CD8-positive, alpha-beta memory T cell (primary cell): ENCODE measurements at regions not wholly inside any gene's neighbourhood (a gene's known extent, or its start where the extent isn't known, plus 50 kb on each side); places are given as distances from the start of the nearest gene placed in this dataset.

Experiments
- CTCF ChIA-PET: fragments of 350-600 bp; sonication (Branson Sonifier 250); formaldehyde crosslinking; loops from one replicate; lab custom pipeline; 2021; ENCODE audit warnings: antibody characterized with exemption; lab: Charles Lee
- POLR2A ChIA-PET: fragments of 350-600 bp; sonication (Branson Sonifier 250); formaldehyde crosslinking; loops from one replicate; lab custom pipeline; 2021; ENCODE audit warnings: antibody characterized with exemption; lab: Charles Lee
- DNase-seq, 5 donors: peaks; one replicate each; pipeline versions ENCODE4 v3.0.0 to v3.0.0-alpha.2; 2020 to 2022; ENCODE audit warnings: mixed read lengths in 1 of 5
- H3K27ac ChIP-seq: one replicate; pipeline ENCODE4 v1.7.0; 2013; ENCODE audit warnings: low read depth, mild to moderate bottlenecking, low read length, moderate library complexity
- H3K27me3 ChIP-seq: 2 replicates; pipeline ENCODE4 v1.7.0; 2013; ENCODE audit warnings: low read length, mild to moderate bottlenecking; ENCODE audit not compliant: insufficient read depth, poor library complexity, severe bottlenecking
- H3K36me3 ChIP-seq: 2 replicates; pipeline ENCODE4 v1.7.0; 2013; ENCODE audit warnings: mild to moderate bottlenecking, low read length, moderate library complexity; ENCODE audit not compliant: insufficient read depth
- H3K4me1 ChIP-seq: 2 replicates; pipeline ENCODE4 v1.7.0; 2013; ENCODE audit warnings: mild to moderate bottlenecking, low read length, moderate library complexity; ENCODE audit not compliant: insufficient read depth
- H3K4me3 ChIP-seq: 2 replicates; pipeline ENCODE4 v1.7.0; 2013; ENCODE audit warnings: mild to moderate bottlenecking, low read length
- H3K9me3 ChIP-seq: 2 replicates; pipeline ENCODE4 v1.7.0; 2013; ENCODE audit warnings: mild to moderate bottlenecking, low read length
- H3K27ac Mint-ChIP-seq, 8 donors: one replicate each; pipeline ENCODE4 v1.8.0; 2020 to 2021; ENCODE audit warnings: mixed read lengths in 8 of 8, mild to moderate bottlenecking in 6 of 8, inconsistent platforms in 3 of 8, moderate library complexity in 3 of 8
- H3K27me3 Mint-ChIP-seq, 2 donors: one replicate each; pipeline ENCODE4 v1.8.0; 2020 to 2021; ENCODE audit warnings: mixed read lengths in 2 of 2, mild to moderate bottlenecking in 1 of 2, moderate library complexity in 1 of 2
- H3K36me3 Mint-ChIP-seq, 3 donors: one replicate each; pipeline ENCODE4 v1.8.0; 2020 to 2021; ENCODE audit warnings: mixed read lengths in 3 of 3, inconsistent platforms in 1 of 3, mild to moderate bottlenecking in 1 of 3
- H3K4me1 Mint-ChIP-seq, 3 donors: one replicate each; pipeline ENCODE4 v1.8.0; 2020 to 2021; ENCODE audit warnings: mixed read lengths in 3 of 3, inconsistent platforms in 1 of 3, mild to moderate bottlenecking in 1 of 3
- H3K4me3 Mint-ChIP-seq, 7 donors: one replicate each; pipeline ENCODE4 v1.8.0; 2020 to 2021; ENCODE audit warnings: mixed read lengths in 7 of 7, mild to moderate bottlenecking in 6 of 7, moderate library complexity in 4 of 7, inconsistent platforms in 2 of 7
- H3K9me3 Mint-ChIP-seq, 5 donors: one replicate each; pipeline ENCODE4 v1.8.0; 2020 to 2022; ENCODE audit warnings: mixed read lengths in 5 of 5, mild to moderate bottlenecking in 3 of 5, moderate library complexity in 2 of 5, inconsistent platforms in 1 of 5

DNA sequence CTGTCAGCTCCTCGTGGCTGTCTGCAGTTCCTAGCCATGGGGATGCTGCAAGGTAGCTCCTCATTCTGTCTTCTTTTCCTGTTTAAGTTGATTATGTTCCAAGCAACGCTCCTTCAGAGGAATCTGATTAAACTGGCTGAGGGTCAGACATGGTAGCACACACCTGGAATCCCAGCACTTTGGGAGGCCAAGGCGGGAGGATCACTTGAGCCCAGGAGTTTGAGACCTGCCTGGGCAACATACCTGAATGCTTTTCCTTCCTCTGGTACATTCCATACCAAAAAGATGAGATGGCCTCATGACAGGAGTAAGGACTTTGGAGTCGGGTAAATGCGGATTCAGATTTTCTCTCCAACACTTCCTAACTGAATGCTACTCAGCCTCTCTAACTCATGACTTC is 246.8 kb upstream of the JARID2 start:
- H3K9me3 ChIP-seq = no peaks in the 10 kb centered on the region
- no peaks in the 10 kb centered on the region for H3K27me3 Mint-ChIP-seq
- H3K4me1 Mint-ChIP-seq = no peaks in the 10 kb centered on the region
- no peak overlapping the region for H3K27ac ChIP-seq
- ChIA-PET POLR2A (no interaction called here), CTCF (interaction anchor here (1.2 kb wide), 1 partner anchor 762 kb away, joined by 3 read pairs; no protein-coding TSS in a partner anchor)
- no peaks in the 10 kb centered on the region for H3K36me3 ChIP-seq
- H3K4me1 ChIP-seq = no peaks in the 10 kb centered on the region
- H3K4me3 ChIP-seq = no peak overlapping the region
- DNase-seq = no peak
- H3K36me3 Mint-ChIP-seq = no peaks in the 10 kb centered on the region
- H3K27ac Mint-ChIP-seq = peak overlapping the region in 1 of 8 donors; percentile 91
- H3K27me3 ChIP-seq = no peaks in the 10 kb centered on the region
- H3K9me3 Mint-ChIP-seq = no peaks in the 10 kb centered on the region
- no peak overlapping the region for H3K4me3 Mint-ChIP-seq

DNA sequence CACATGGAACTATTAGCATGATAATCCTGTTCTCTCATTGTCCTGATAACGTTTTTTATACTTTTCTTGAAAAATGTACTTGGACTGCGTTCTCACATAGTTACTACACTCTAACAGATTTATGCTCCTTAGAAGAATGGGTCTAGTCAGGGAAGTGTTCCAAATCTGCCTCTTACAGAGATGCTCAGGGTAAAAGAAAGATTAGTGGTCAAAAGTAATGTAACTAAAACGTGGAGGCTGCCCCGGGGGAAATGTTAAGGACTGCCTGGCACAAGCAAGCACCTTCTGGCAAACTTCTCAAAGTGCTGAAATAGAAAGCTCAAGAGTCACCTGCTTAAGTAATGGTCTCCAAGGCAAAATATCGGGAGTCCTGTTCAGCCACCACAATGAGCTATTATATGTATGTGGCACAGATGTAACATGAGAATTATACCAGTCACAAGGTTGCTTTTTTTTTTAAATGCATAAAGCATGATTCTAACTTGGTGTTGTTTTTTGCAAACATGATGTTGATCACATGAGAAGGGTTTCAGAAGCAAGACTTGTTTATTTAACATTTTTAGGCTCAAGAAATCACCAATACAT is 244.5 kb upstream of the JARID2 start:
- no peaks in the 10 kb centered on the region for H3K36me3 Mint-ChIP-seq
- ChIA-PET CTCF (no interaction called here), POLR2A (no interaction called here)
- H3K9me3 ChIP-seq = no peaks in the 10 kb centered on the region
- H3K27ac ChIP-seq = no peak overlapping the region
- no peak for DNase-seq
- H3K27ac Mint-ChIP-seq = peak overlapping the region in 1 of 8 donors; percentile 9
- H3K36me3 ChIP-seq = no peaks in the 10 kb centered on the region
- no peaks in the 10 kb centered on the region for H3K4me1 ChIP-seq
- no peaks in the 10 kb centered on the region for H3K9me3 Mint-ChIP-seq
- no peaks in the 10 kb centered on the region for H3K4me1 Mint-ChIP-seq
- H3K4me3 ChIP-seq = no peak overlapping the region
- H3K4me3 Mint-ChIP-seq = no peak overlapping the region
- H3K27me3 Mint-ChIP-seq = no peaks in the 10 kb centered on the region
- H3K27me3 ChIP-seq = no peaks in the 10 kb centered on the region

DNA sequence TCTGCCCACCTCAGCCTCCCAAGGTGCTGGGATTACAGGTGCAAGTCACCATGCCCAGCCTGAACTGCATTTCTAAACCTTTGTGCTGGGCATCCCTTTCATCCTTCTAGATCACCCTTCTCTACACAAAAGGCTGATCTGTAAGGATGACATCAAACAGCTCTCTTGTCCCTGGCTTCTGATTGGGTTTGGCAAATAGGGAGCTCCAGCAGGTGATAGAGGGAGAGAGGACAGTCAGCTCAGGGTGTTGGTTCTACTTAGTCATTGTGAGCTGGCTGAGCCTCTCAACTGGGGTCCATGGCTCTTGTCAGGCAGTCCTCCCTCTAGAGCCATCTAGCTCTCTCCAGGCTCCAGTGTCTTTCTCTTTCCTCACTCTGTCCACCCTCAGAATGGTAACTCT is 237.6 kb upstream of the JARID2 start:
- H3K9me3 Mint-ChIP-seq = no peaks in the 10 kb centered on the region
- H3K4me1 Mint-ChIP-seq = no peaks in the 10 kb centered on the region
- no peak overlapping the region for H3K4me3 ChIP-seq
- H3K36me3 ChIP-seq = no peaks in the 10 kb centered on the region
- no peaks in the 10 kb centered on the region for H3K27me3 Mint-ChIP-seq
- no peak overlapping the region for H3K4me3 Mint-ChIP-seq
- POLR2A ChIA-PET = no interaction called here
- H3K4me1 ChIP-seq = no peaks in the 10 kb centered on the region
- no peaks in the 10 kb centered on the region for H3K27me3 ChIP-seq
- H3K36me3 Mint-ChIP-seq = no peaks in the 10 kb centered on the region
- DNase-seq = no peak
- H3K27ac Mint-ChIP-seq = no peak overlapping the region
- no peaks in the 10 kb centered on the region for H3K9me3 ChIP-seq
- no peak overlapping the region for H3K27ac ChIP-seq
- CTCF ChIA-PET = no interaction called here

DNA sequence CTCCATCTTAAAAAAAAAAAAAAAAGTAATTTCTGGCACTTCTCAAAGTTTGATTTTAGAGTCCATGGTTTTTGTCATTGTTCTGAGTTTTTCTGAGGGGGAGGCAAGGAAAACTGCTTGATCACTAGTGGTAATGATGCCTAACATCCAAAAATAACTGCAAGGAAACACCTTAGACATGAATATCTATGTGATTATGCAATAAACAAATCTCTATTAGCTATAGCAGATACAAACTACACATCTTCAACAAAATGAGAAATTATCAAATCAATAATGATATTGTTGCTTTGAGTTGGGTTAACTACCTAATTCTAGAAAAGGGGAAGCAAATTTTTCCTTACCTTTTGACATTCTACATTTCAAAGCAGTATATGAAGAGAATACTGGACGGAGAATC is 230.9 kb upstream of the JARID2 start:
- Histone ChIP-seq H3K4me3 (no peak overlapping the region), H3K27ac (no peak overlapping the region), H3K4me1 (no peaks in the 10 kb centered on the region), H3K27me3 (no peaks in the 10 kb centered on the region), H3K9me3 (no peaks in the 10 kb centered on the region), H3K36me3 (no peaks in the 10 kb centered on the region)
- ChIA-PET POLR2A (no interaction called here), CTCF (no interaction called here)
- peaks cover 0 to 5% of the 10 kb centered on the region in 2 donors for H3K27me3 Mint-ChIP-seq
- peaks cover 0 to 5% (median 0%) of the 10 kb centered on the region in 3 donors for H3K4me1 Mint-ChIP-seq
- H3K36me3 Mint-ChIP-seq = no peaks in the 10 kb centered on the region
- H3K9me3 Mint-ChIP-seq = no peaks in the 10 kb centered on the region
- DNase-seq = no peak
- H3K4me3 Mint-ChIP-seq = no peak overlapping the region
- no peak overlapping the region for H3K27ac Mint-ChIP-seq

DNA sequence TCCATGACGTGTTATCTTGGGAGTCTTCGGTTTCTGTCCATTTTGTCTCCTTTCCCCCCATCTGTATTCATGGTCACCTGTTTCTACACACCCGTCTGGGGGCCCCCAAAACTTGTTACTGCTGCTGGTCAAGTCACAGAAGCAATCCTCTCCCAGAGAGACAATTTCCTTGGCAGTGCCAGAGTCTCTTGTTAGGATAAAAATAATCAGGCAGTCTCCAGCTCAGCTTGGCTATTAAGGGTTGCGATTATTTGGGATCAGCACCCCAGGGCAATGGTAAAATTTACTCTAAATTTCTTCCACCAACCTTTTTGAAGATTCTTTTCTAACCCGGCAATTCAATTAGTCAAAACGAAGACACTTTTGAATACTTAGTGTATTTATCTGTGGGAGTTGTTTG is 229.1 kb upstream of the JARID2 start:
- no peaks in the 10 kb centered on the region for H3K36me3 ChIP-seq
- H3K27ac Mint-ChIP-seq = no peak overlapping the region
- no peaks in the 10 kb centered on the region for H3K36me3 Mint-ChIP-seq
- peaks cover 3 to 20% of the 10 kb centered on the region in 2 donors for H3K27me3 Mint-ChIP-seq
- DNase-seq = no peak
- CTCF ChIA-PET = no interaction called here
- H3K4me3 Mint-ChIP-seq = no peak overlapping the region
- H3K9me3 ChIP-seq = no peaks in the 10 kb centered on the region
- H3K9me3 Mint-ChIP-seq = no peaks in the 10 kb centered on the region
- no peak overlapping the region for H3K4me3 ChIP-seq
- H3K27me3 ChIP-seq = no peaks in the 10 kb centered on the region
- POLR2A ChIA-PET = no interaction called here
- no peak overlapping the region for H3K27ac ChIP-seq
- peaks cover 1% of the 10 kb centered on the region for H3K4me1 ChIP-seq
- H3K4me1 Mint-ChIP-seq = peaks cover 4 to 10% (median 6%) of the 10 kb centered on the region in 3 donors

DNA sequence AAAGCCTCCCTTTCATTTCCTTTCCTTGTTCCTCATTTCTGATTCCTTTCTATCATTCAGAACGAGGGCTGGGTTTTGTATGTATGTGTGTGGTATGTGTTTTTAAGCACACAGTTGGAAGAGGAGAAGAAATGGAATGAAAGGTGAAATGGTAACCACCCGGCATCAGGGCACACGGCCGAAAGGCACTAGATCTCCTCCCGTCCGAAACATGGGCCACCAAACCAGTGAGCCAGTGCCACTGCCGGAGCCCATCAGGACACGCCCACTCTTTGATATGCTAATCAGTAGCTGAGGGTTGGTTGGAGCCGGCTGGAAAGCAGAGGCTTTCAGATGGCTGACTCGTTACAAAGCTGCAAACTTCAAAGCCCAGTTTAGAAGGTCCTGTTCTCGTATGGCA is 228.6 kb upstream of the JARID2 start:
- peaks cover 3 to 23% of the 10 kb centered on the region in 2 donors for H3K27me3 Mint-ChIP-seq
- no peaks in the 10 kb centered on the region for H3K9me3 ChIP-seq
- H3K4me1 ChIP-seq = peaks cover 6% of the 10 kb centered on the region
- H3K4me1 Mint-ChIP-seq = peaks cover 8 to 13% (median 10%) of the 10 kb centered on the region in 3 donors
- H3K27ac Mint-ChIP-seq = no peak overlapping the region
- no peaks in the 10 kb centered on the region for H3K27me3 ChIP-seq
- POLR2A ChIA-PET = no interaction called here
- H3K36me3 Mint-ChIP-seq = no peaks in the 10 kb centered on the region
- peak overlapping the region; percentile 54 for H3K27ac ChIP-seq
- no peak for DNase-seq
- CTCF ChIA-PET = no interaction called here
- H3K36me3 ChIP-seq = no peaks in the 10 kb centered on the region
- H3K4me3 Mint-ChIP-seq = no peak overlapping the region
- no peaks in the 10 kb centered on the region for H3K9me3 Mint-ChIP-seq
- no peak overlapping the region for H3K4me3 ChIP-seq

DNA sequence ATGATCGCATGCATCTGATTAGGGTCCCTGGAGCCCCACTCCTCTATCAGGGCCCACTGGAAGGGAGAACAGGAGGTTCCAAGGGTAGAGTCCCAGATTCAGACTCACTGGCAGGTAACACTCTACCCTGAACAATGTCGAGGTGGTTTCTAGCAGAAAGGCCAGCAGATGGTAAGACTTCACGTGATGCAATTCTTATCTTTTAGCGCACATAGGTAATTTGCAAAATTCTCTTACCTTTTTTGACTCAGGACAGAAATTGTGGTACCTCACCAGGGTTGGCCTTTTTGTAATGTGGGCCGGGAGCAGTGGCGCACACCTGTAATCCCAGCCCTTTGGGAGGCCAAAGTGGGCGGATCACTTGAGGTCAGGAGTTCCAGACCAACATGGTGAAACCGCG is 228.1 kb upstream of the JARID2 start:
- no peak overlapping the region for H3K4me3 Mint-ChIP-seq
- no peak overlapping the region for H3K27ac Mint-ChIP-seq
- H3K4me3 ChIP-seq = no peak overlapping the region
- no peaks in the 10 kb centered on the region for H3K9me3 ChIP-seq
- no peaks in the 10 kb centered on the region for H3K36me3 Mint-ChIP-seq
- H3K27me3 ChIP-seq = no peaks in the 10 kb centered on the region
- no peaks in the 10 kb centered on the region for H3K36me3 ChIP-seq
- ChIA-PET CTCF (no interaction called here), POLR2A (no interaction called here)
- peaks cover 4 to 23% of the 10 kb centered on the region in 2 donors for H3K27me3 Mint-ChIP-seq
- peaks cover 6% of the 10 kb centered on the region for H3K4me1 ChIP-seq
- H3K4me1 Mint-ChIP-seq = peaks cover 10 to 13% (median 13%) of the 10 kb centered on the region in 3 donors
- peak overlapping the region; percentile 54 for H3K27ac ChIP-seq
- DNase-seq = no peak
- H3K9me3 Mint-ChIP-seq = no peaks in the 10 kb centered on the region

DNA sequence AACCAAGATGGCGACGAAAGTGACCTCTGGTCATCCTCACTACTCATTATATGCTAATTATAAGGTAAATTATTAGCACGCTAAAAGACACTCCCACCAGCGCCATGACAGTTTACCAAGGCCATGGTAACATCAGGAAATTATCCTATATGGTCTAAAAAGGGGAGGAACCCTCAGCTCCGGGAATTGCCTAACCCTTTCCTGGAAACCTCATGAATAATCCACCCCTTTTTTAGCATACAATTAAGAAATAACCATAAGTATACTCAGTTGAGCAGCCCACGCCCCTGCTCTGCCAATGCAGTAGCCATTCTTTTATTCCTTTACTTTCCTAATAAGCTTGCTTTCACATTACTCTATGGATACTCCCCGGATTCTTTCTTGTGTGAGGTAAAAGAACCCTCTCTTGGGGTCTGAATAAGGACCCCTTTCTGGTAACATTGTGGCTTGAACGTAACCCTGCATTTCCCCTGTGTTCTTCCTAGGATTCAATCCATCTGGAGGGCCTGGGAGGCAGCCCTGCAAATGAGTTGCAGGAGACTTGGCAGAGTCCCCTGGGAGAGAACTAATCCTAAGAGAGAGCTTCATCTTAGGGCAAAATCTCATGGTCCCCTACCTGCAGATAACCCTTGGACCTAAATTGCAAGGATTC is 225.6 kb upstream of the JARID2 start:
- peaks cover 6% of the 10 kb centered on the region for H3K4me1 ChIP-seq
- Mint-ChIP-seq H3K4me3 (no peak overlapping the region), H3K27ac (no peak overlapping the region), H3K36me3 (no peaks in the 10 kb centered on the region), H3K9me3 (no peaks in the 10 kb centered on the region), H3K27me3 (peaks cover 5 to 23% of the 10 kb centered on the region in 2 donors), H3K4me1 (peaks cover 15 to 19% (median 19%) of the 10 kb centered on the region in 3 donors)
- no peaks in the 10 kb centered on the region for H3K9me3 ChIP-seq
- DNase-seq = no peak
- ChIA-PET POLR2A (no interaction called here), CTCF (no interaction called here)
- H3K27ac ChIP-seq = no peak overlapping the region
- H3K27me3 ChIP-seq = no peaks in the 10 kb centered on the region
- H3K36me3 ChIP-seq = no peaks in the 10 kb centered on the region
- no peak overlapping the region for H3K4me3 ChIP-seq
